HEK293 (cell line): ENCODE measurements at regions not wholly inside any gene's neighbourhood (a gene's known extent, or its start where the extent isn't known, plus 50 kb on each side); places are given as distances from the start of the nearest gene placed in this dataset.

Experiments used
- CTCF ChIA-PET: fragments of 350-600 bp; formaldehyde crosslinking; extraction: SDS; loops from one replicate; lab custom pipeline; 2021; ENCODE audit warnings: antibody characterized with exemption; lab: Yijun Ruan, JAX
- POLR2A ChIA-PET: fragments of 300-600 bp; formaldehyde crosslinking; extraction: SDS; loops from one replicate; lab custom pipeline; 2020; ENCODE audit warnings: antibody characterized with exemption, inconsistent platforms; lab: Yijun Ruan, JAX
- H3K27ac ChIP-seq: fragments of 200-500 bp; sonication (Bioruptor generic); 2 replicates; pipeline ENCODE4 v1.5.1; 2014; ENCODE audit warnings: low read depth, low read length, control low read depth, inconsistent platforms; ENCODE audit errors: extremely low read depth
- H3K36me3 ChIP-seq, 2 experiments: fragments of 200-500 bp in 1 of 2; sonication (Bioruptor generic) in 1 of 2; 1 replicate in 1 of 2; 2 replicates in 1 of 2; pipeline ENCODE4 v1.5.1; 2014 to 2017; ENCODE audit warnings: inconsistent platforms in 2 of 2, low read length in 2 of 2; ENCODE audit not compliant: control insufficient read depth in 2 of 2, insufficient read depth in 1 of 2
- H3K4me1 ChIP-seq: fragments of 200-500 bp; sonication (Bioruptor generic); 2 replicates; pipeline ENCODE4 v1.5.1; 2014; ENCODE audit warnings: mild to moderate bottlenecking, low read length, inconsistent platforms; ENCODE audit not compliant: control insufficient read depth, insufficient read depth
- H3K4me3 ChIP-seq: 2 replicates; pipeline ENCODE4 v1.5.1; 2011; ENCODE audit warnings: low read depth, mild to moderate bottlenecking, control low read depth, low read length, moderate library complexity
- H3K9me3 ChIP-seq: fragments of 200-500 bp; sonication (Bioruptor generic); 2 replicates; pipeline ENCODE4 v1.5.1; 2014; ENCODE audit warnings: low read depth, low read length, inconsistent platforms; ENCODE audit not compliant: control insufficient read depth, insufficient read depth
- EGR2 ChIP-seq: fragments of 450-650 bp; formaldehyde crosslinking; IDR thresholded peaks from 2 replicates; pipeline ENCODE4 v1.5.1; 2016; ENCODE audit warnings: low read depth, missing biosample characterization, missing genetic modification characterization
- KLF16 ChIP-seq: fragments of 450-650 bp; formaldehyde crosslinking; IDR thresholded peaks from 2 replicates; pipeline ENCODE4 v1.5.1; 2017; ENCODE audit warnings: missing biosample characterization, missing genetic modification characterization
- KLF8 ChIP-seq: fragments of 450-650 bp; formaldehyde crosslinking; IDR thresholded peaks from 2 replicates; pipeline ENCODE4 v1.5.1; 2016; ENCODE audit warnings: missing biosample characterization, missing genetic modification characterization
- SCRT2 ChIP-seq: fragments of 450-650 bp; formaldehyde crosslinking; IDR thresholded peaks from 2 replicates; pipeline ENCODE4 v1.5.1; 2016; ENCODE audit warnings: missing biosample characterization, missing genetic modification characterization
- ZBTB17 ChIP-seq: fragments of 450-650 bp; formaldehyde crosslinking; IDR thresholded peaks from 2 replicates; pipeline ENCODE4 v1.5.1; 2016; ENCODE audit warnings: missing biosample characterization, missing genetic modification characterization
- ZBTB20 ChIP-seq: fragments of 450-650 bp; formaldehyde crosslinking; IDR thresholded peaks from 2 replicates; pipeline ENCODE4 v1.5.1; 2016; ENCODE audit warnings: missing biosample characterization, missing genetic modification characterization
- ZFP37 ChIP-seq: fragments of 450-650 bp; formaldehyde crosslinking; IDR thresholded peaks from 2 replicates; pipeline ENCODE4 v1.5.1; 2016; ENCODE audit warnings: missing biosample characterization, missing genetic modification characterization
- ZNF174 ChIP-seq: fragments of 450-650 bp; formaldehyde crosslinking; IDR thresholded peaks from 2 replicates; pipeline ENCODE4 v1.5.0; 2017; ENCODE audit warnings: missing biosample characterization, mild to moderate bottlenecking, missing genetic modification characterization
- ZNF302 ChIP-seq: fragments of 450-650 bp; formaldehyde crosslinking; IDR thresholded peaks from 2 replicates; pipeline ENCODE4 v1.5.1; 2016; ENCODE audit warnings: missing biosample characterization, missing genetic modification characterization, low read depth
- ZNF324 ChIP-seq: fragments of 450-650 bp; formaldehyde crosslinking; IDR thresholded peaks from 2 replicates; pipeline ENCODE4 v1.5.1; 2016; ENCODE audit warnings: missing biosample characterization, missing genetic modification characterization
- ZNF473 ChIP-seq: fragments of 450-650 bp; formaldehyde crosslinking; IDR thresholded peaks from 2 replicates; pipeline ENCODE4 v1.5.1; 2017; ENCODE audit warnings: missing biosample characterization, missing genetic modification characterization
- ZNF530 ChIP-seq: fragments of 450-650 bp; formaldehyde crosslinking; IDR thresholded peaks from 2 replicates; pipeline ENCODE4 v1.5.1; 2016; ENCODE audit warnings: low read depth, missing biosample characterization, missing genetic modification characterization
- ZNF629 ChIP-seq: fragments of 450-650 bp; formaldehyde crosslinking; IDR thresholded peaks from 2 replicates; pipeline ENCODE4 v1.5.1; 2017; ENCODE audit warnings: missing biosample characterization, missing genetic modification characterization
- ZNF660 ChIP-seq: fragments of 450-650 bp; IDR thresholded peaks from 2 replicates; pipeline ENCODE4 v1.5.1; 2018; ENCODE audit warnings: missing biosample characterization, mild to moderate bottlenecking, missing genetic modification characterization
- ZNF677 ChIP-seq: fragments of 450-650 bp; IDR thresholded peaks from 2 replicates; pipeline ENCODE4 v1.5.0; 2018; ENCODE audit warnings: missing biosample characterization, mild to moderate bottlenecking, missing genetic modification characterization, moderate library complexity
- ZNF791 ChIP-seq: fragments of 450-650 bp; formaldehyde crosslinking; IDR thresholded peaks from 2 replicates; pipeline ENCODE4 v1.5.1; 2016; ENCODE audit warnings: missing biosample characterization, missing genetic modification characterization
- ZNF830 ChIP-seq: fragments of 450-650 bp; IDR thresholded peaks from 2 replicates; pipeline ENCODE4 v1.5.0; 2018; ENCODE audit warnings: missing biosample characterization, missing genetic modification characterization, low read depth, mild to moderate bottlenecking, moderate library complexity
- ZSCAN16 ChIP-seq: fragments of 450-650 bp; formaldehyde crosslinking; IDR thresholded peaks from 2 replicates; pipeline ENCODE4 v1.5.1; 2016; ENCODE audit warnings: missing biosample characterization, missing genetic modification characterization
- TF ChIP-seq, protein P1 (sequence below): fragments of 450-650 bp; formaldehyde crosslinking; IDR thresholded peaks from 2 replicates; pipeline ENCODE4 v1.5.1; 2016; ENCODE audit warnings: missing biosample characterization, missing genetic modification characterization
- TF ChIP-seq, protein P2 (sequence below): fragments of 450-650 bp; formaldehyde crosslinking; IDR thresholded peaks from 2 replicates; pipeline ENCODE4 v1.5.1; 2017; ENCODE audit warnings: missing biosample characterization, missing genetic modification characterization
- TF ChIP-seq, protein P3 (sequence below): fragments of 450-650 bp; formaldehyde crosslinking; IDR thresholded peaks from 2 replicates; pipeline ENCODE4 v1.5.1; 2016; ENCODE audit warnings: missing biosample characterization, missing genetic modification characterization, borderline replicate concordance
- TF ChIP-seq, protein P4 (sequence below): fragments of 450-650 bp; formaldehyde crosslinking; IDR thresholded peaks from 2 replicates; pipeline ENCODE4 v1.5.1; 2016; ENCODE audit warnings: missing biosample characterization, missing genetic modification characterization
- TF ChIP-seq, protein P5 (sequence below): fragments of 450-650 bp; formaldehyde crosslinking; optimal IDR thresholded peaks from 2 replicates; pipeline ENCODE3; 2016; ENCODE audit warnings: missing biosample characterization, mild to moderate bottlenecking, missing genetic modification characterization
- TF ChIP-seq, protein P6 (sequence below): fragments of 450-650 bp; formaldehyde crosslinking; IDR thresholded peaks from 2 replicates; pipeline ENCODE4 v1.5.1; 2017; ENCODE audit warnings: missing biosample characterization, missing genetic modification characterization

DNA sequence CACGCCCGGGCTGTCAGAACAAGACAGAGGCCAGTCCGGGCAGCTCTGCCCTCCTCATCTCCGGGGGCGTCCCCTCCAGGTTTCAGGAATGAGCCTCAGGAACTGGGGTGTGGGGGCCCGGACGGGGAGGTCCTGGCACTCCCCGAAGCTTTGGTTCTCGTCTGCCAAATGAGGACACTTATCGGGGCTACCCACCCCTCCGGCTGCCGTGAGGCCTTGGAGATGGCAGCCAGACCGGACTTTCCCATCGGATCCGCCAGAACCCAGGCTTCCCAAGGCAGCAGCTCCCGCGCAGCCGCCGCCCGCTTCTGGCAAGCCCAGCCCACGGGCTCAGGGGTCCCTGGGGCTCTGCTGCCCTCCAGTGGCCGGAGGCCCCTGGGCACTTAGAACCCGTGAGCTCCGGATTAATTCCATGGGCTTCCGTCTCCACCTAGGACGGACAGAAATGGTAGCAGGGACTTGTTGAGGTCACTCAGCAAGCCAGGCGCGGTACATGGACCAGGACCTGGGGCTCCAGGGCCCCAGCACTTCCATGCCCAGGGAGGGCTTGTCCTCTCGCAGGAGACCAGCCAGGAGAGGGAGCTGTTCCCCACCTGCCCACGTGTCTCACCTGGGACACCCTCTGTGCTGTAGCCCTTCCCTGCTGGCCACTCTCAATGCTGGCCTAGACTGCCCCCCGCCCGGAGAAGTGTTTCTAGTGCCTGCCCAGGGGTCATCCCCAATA, 89.4 kb downstream of the LINGO1 start:
- H3K36me3 ChIP-seq, result no peaks in the 10 kb centered on the region
- peak overlapping the region; percentile 54; the same call in 1 of the 2 replicates for H3K27ac ChIP-seq
- ChIA-PET POLR2A (interaction anchor here (0.6 to 1.5 kb wide), 12 partner anchors 10 to 472 kb away, joined by 3 to 8 read pairs (median 4); partner anchors contain the start of genes PEAK1 and TSPAN3), CTCF (interaction anchor here (0.5 to 5.3 kb wide), 103 partner anchors 9 to 1988 kb away, joined by 3 to 131 read pairs (median 5); partner anchors contain the start of genes LINGO1 and RCN2)
- no peaks in the 10 kb centered on the region for H3K4me1 ChIP-seq
- peak overlapping the region; percentile 44 for H3K4me3 ChIP-seq
- no peaks in the 10 kb centered on the region for H3K9me3 ChIP-seq
- TF ChIP-seq, protein P1, sequence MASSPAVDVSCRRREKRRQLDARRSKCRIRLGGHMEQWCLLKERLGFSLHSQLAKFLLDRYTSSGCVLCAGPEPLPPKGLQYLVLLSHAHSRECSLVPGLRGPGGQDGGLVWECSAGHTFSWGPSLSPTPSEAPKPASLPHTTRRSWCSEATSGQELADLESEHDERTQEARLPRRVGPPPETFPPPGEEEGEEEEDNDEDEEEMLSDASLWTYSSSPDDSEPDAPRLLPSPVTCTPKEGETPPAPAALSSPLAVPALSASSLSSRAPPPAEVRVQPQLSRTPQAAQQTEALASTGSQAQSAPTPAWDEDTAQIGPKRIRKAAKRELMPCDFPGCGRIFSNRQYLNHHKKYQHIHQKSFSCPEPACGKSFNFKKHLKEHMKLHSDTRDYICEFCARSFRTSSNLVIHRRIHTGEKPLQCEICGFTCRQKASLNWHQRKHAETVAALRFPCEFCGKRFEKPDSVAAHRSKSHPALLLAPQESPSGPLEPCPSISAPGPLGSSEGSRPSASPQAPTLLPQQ (tag by site-specific recombination), result 0 out of 2 replicates have a peak, but pooled peaks have one; percentile 38
- TF ChIP-seq ZNF677 (tag by site-specific recombination) (no peak), KLF8 (peak; percentile 85; the same call in 1 of the 2 replicates), ZBTB20 (tag by site-specific recombination) (peak; percentile 22; the same call in 1 of the 2 replicates), KLF16 (0 out of 2 replicates have a peak, but pooled peaks have one; percentile 11), ZNF830 (tag by site-specific recombination) (no peak), EGR2 (tag by site-specific recombination) (peak; percentile 47), ZFP37 (tag by site-specific recombination) (no peak), ZNF530 (tag by site-specific recombination) (no peak), ZNF629 (peak; percentile 44; the same call in 1 of the 2 replicates), ZNF473 (tag by site-specific recombination) (no peak), ZNF660 (tag by site-specific recombination) (peak; percentile 92; the same call in 1 of the 2 replicates), ZNF791 (tag by site-specific recombination) (no peak), ZSCAN16 (tag by site-specific recombination) (no peak), ZBTB17 (tag by site-specific recombination) (peak; percentile 41), ZNF302 (tag by site-specific recombination) (no peak), ZNF324 (tag by site-specific recombination) (0 out of 2 replicates have a peak, but pooled peaks have one; percentile 26), ZNF174 (tag by site-specific recombination) (no peak), SCRT2 (peak; percentile 94)
- TF ChIP-seq, protein P2, sequence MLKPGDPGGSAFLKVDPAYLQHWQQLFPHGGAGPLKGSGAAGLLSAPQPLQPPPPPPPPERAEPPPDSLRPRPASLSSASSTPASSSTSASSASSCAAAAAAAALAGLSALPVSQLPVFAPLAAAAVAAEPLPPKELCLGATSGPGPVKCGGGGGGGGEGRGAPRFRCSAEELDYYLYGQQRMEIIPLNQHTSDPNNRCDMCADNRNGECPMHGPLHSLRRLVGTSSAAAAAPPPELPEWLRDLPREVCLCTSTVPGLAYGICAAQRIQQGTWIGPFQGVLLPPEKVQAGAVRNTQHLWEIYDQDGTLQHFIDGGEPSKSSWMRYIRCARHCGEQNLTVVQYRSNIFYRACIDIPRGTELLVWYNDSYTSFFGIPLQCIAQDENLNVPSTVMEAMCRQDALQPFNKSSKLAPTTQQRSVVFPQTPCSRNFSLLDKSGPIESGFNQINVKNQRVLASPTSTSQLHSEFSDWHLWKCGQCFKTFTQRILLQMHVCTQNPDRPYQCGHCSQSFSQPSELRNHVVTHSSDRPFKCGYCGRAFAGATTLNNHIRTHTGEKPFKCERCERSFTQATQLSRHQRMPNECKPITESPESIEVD (tag by site-specific recombination), result no peak
- TF ChIP-seq, protein P3, sequence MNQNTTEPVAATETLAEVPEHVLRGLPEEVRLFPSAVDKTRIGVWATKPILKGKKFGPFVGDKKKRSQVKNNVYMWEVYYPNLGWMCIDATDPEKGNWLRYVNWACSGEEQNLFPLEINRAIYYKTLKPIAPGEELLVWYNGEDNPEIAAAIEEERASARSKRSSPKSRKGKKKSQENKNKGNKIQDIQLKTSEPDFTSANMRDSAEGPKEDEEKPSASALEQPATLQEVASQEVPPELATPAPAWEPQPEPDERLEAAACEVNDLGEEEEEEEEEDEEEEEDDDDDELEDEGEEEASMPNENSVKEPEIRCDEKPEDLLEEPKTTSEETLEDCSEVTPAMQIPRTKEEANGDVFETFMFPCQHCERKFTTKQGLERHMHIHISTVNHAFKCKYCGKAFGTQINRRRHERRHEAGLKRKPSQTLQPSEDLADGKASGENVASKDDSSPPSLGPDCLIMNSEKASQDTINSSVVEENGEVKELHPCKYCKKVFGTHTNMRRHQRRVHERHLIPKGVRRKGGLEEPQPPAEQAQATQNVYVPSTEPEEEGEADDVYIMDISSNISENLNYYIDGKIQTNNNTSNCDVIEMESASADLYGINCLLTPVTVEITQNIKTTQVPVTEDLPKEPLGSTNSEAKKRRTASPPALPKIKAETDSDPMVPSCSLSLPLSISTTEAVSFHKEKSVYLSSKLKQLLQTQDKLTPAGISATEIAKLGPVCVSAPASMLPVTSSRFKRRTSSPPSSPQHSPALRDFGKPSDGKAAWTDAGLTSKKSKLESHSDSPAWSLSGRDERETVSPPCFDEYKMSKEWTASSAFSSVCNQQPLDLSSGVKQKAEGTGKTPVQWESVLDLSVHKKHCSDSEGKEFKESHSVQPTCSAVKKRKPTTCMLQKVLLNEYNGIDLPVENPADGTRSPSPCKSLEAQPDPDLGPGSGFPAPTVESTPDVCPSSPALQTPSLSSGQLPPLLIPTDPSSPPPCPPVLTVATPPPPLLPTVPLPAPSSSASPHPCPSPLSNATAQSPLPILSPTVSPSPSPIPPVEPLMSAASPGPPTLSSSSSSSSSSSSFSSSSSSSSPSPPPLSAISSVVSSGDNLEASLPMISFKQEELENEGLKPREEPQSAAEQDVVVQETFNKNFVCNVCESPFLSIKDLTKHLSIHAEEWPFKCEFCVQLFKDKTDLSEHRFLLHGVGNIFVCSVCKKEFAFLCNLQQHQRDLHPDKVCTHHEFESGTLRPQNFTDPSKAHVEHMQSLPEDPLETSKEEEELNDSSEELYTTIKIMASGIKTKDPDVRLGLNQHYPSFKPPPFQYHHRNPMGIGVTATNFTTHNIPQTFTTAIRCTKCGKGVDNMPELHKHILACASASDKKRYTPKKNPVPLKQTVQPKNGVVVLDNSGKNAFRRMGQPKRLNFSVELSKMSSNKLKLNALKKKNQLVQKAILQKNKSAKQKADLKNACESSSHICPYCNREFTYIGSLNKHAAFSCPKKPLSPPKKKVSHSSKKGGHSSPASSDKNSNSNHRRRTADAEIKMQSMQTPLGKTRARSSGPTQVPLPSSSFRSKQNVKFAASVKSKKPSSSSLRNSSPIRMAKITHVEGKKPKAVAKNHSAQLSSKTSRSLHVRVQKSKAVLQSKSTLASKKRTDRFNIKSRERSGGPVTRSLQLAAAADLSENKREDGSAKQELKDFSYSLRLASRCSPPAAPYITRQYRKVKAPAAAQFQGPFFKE, result no peak
- TF ChIP-seq, protein P4, sequence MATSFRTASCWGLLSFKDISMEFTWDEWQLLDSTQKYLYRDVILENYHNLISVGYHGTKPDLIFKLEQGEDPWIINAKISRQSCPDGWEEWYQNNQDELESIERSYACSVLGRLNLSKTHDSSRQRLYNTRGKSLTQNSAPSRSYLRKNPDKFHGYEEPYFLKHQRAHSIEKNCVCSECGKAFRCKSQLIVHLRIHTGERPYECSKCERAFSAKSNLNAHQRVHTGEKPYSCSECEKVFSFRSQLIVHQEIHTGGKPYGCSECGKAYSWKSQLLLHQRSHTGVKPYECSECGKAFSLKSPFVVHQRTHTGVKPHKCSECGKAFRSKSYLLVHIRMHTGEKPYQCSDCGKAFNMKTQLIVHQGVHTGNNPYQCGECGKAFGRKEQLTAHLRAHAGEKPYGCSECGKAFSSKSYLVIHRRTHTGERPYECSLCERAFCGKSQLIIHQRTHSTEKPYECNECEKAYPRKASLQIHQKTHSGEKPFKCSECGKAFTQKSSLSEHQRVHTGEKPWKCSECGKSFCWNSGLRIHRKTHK (tag by site-specific recombination), result no peak
- TF ChIP-seq, protein P5, sequence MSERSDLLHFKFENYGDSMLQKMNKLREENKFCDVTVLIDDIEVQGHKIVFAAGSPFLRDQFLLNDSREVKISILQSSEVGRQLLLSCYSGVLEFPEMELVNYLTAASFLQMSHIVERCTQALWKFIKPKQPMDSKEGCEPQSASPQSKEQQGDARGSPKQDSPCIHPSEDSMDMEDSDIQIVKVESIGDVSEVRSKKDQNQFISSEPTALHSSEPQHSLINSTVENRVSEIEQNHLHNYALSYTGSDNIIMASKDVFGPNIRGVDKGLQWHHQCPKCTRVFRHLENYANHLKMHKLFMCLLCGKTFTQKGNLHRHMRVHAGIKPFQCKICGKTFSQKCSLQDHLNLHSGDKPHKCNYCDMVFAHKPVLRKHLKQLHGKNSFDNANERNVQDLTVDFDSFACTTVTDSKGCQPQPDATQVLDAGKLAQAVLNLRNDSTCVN (tag by site-specific recombination), result peak; percentile 28
- TF ChIP-seq, protein P6, sequence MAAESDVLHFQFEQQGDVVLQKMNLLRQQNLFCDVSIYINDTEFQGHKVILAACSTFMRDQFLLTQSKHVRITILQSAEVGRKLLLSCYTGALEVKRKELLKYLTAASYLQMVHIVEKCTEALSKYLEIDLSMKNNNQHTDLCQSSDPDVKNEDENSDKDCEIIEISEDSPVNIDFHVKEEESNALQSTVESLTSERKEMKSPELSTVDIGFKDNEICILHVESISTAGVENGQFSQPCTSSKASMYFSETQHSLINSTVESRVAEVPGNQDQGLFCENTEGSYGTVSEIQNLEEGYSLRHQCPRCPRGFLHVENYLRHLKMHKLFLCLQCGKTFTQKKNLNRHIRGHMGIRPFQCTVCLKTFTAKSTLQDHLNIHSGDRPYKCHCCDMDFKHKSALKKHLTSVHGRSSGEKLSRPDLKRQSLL, result 0 out of 2 replicates have a peak, but pooled peaks have one; percentile 5
